Activated effector memory CD4-positive, alpha-beta T cell treated with anti-CD3 and anti-CD28 coated beads, Interleukin-2, amount 50 U/mL, for 16 hours (primary cell): ENCODE measurements at regions not wholly inside any gene's neighbourhood (a gene's known extent, or its start where the extent isn't known, plus 50 kb on each side); places are given as distances from the start of the nearest gene placed in this dataset.

Experiments
- DNase-seq: peaks from one replicate; pipeline ENCODE4 v3.0.0-alpha.2; 2020

DNA sequence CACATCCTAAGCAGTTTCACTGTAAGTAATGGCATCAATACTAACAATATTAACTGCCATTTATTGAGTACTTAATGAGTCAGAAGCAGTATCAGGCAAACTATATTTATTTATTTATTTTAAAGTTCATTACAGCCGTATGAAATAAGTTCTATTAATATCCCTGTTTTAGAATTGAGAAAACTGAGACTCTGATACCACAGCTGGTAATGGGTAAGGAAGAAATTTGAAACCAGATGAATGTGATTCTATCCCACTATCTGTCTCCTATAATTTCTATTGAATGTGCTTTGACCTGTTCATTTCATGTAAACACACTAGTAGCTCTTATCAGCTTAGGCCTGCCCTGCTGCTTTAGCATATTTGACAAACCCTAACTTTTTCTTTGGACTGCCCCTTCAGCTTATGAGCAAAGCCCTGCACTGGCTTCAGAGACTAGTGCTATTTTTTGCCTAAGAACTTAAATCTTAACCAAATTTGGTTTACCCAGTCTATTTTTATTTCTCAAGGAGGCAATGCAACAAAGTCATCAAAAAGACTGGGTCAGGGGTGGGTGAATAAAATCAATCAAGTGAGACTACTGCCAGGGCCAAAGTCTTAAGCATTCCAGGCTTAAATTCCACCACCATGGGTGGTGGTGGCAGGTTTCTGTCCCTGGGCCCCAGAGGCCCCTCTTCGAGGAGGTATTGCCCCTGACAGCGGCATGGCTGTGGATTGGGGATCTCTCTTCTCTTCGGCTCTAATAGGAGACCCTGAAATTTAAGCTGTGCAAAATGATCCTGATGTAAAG is 143.4 kb downstream of the DLEU7 start:
- DNase-seq: no peak

DNA sequence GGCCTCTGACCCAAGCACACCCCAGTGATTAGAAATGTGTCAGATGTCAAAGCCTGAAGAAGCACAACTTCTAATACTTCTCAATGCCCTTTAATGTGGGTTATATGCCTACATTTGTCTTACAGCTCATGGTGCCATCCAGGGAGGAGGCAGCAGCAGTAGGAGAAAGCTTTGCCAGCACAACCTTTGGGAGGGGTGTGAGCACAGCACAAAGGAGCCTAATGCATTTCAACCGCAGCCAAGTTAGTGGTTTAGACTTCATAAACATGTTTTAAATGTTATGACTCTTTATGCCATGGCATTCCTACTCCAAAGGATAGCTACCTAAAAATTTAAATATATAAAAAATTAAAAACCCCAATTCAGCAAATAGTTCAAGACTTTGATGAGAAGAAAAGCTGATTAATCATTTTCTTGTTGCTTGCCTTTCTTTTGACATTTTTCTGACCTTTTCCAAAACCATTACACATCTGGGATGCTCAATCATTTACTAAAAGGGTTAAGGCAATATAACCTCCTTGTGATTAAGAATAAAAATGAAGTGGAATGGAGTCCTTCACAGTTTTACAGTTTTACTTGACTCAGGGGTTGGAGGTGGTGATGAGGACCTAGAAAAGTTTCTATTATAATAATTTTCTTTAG is 142.7 kb downstream of the DLEU7 start:
- DNase-seq: no peak

DNA sequence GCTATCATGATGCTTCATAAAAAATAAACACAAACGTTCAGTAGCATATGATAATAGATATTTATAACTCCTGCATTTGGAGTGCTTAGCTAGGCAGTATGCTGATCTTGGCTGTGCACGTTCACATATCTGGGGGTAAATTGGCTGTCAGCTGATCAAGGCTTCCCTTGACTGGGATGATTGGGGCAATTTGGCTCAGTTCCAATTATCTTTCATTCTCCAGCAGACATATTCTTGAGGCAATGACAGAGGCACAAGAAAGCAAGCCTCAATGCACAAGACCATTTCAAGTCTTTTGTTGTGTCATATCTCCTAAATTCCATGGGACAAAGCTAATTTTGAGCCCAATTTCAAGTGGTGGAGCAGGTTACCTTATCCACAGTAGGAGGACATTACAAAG is 142.0 kb downstream of the DLEU7 start:
- no peak for DNase-seq

DNA sequence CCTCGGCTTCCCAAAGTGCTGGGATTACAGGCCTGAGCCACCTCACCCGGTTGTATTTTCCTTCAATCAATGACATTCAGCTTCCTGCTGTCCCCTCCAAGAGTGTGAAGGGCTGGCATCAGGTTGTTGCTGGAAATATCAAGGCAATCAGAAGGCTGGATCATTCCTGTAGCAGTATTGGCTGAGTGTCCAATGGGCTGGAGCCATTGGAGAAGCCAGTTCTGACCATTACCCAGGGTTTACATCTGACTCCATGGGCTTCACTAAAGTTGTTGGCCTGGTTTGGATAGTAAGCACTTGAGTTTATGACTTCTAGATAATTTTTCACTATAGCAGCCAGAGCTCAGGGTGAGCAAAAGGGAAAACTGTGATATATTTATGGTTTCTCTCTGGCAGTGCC is 137.0 kb downstream of the DLEU7 start:
- DNase-seq: no peak

DNA sequence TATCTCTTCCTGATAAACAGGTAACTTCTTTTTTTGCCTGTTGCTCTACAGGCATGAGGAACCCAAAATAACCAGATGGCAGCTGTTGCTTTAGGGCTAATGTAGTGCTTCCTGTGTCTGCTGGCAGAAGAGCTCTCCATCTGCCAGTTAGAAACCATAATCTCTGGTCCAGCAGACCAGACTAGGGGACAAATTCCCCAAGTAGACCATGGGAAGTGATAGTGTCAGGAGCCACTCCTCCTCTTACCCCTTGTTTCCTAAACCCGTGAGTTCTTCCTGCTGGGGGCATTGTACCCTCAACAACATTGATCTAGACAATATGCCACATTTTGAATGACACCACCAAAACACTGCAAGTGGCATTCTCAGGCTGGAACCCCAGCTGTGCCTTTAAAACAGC is 135.9 kb downstream of the DLEU7 start:
- no peak for DNase-seq

DNA sequence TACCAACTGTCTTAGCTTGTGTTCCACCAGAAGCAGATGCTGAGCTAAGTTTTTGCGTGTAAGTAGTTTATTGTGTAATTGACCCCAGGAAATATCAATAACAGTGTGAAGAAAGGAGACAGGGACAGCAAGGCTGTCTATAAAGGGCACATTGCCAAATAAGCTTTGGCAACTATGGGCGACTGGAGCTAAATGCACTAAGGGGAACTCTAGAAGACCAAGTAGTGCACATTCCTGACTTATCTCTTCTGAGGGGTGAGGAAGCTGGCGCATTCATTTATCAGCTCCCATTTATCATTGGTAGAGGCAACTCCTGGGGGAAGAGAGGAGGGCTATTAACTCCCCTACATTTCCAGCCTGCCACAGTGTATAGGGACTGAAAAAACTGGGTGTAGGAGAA is 135.0 kb downstream of the DLEU7 start:
- no peak for DNase-seq

DNA sequence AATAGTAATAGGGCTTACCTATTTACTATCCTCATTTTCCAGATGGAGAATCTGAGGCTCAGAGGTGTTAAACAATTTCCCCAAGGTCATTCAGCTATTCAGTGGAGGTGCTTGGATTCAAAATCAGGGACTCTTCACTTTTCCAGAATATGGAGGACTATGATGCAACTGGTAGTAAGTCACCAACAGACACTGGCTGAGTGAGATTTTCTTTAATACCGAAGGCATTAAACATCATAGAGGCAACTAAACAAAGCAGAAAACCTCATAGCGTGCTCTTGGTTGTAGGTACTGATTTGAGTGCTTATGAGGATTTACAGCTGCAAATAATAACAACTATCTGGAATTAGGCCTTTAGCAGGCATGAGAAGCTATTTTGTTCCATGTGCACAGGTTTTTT is 134.4 kb downstream of the DLEU7 start:
- DNase-seq: no peak

DNA sequence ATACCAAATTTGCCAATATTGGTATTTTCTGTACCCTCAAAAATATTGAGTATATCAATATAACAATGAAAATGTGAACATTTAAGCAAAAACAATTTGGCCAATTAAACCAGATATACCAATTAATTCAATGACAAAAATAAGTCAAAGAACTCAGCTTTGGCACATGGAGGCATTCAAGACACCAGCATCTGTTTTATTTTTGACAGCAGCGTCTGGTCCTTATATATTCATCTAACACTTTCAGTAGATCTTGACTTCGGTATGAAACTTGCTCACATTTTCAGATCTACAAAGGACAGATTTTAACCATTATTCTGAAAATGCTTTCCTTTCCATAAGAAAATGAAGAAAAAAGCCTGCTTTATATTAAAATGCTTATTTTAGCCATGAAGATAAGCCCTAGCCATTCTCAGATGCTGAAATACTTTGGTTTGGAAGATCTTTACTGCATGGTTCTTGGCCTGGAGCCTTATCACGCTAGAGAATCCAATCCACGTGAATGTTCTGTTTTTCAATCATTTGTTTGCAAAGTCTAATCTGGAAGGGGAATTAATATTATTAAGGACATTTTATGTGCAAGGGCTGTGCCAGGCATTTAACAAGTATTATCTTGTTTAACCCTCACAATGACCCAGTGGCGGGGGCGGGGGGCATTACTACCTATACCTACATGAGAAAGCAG is 132.2 kb downstream of the DLEU7 start:
- no peak for DNase-seq

DNA sequence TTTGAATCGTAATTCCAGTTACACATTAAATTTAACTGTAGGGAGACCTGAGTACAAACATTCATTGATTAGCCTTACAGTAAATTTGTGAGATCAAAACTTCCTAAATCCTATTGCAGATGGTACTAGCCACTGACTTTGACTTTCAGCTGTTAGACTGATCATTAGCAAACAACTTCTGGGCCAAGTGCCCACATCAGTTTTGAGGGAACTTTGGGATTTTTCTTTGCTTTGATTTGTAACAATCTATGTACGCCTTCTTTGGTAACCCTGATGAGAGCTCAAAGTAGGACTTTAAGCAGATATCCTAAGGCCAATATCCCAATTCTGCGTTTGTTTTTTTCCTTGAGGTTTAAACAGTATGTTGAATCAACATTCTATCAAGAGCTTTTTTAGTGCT is 131.5 kb downstream of the DLEU7 start:
- DNase-seq: no peak

DNA sequence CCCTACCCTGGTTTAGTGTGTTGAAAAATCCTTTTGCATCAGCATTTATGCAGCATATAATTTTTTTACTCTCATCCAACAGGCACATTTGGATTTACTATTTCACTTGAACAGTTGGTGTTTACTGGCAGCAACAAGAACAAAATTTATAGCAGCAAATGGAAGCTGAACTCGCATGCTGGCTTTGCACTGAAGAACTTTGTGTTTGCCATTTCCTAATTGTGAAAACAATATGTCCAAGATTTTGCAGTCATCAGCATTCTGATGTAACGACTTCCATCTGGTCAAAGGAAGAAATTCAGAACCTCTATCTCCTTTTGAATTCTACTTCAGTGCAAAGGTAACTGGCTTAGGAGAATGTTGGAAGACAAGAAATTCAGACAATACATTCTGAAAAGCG is 131.0 kb downstream of the DLEU7 start:
- DNase-seq: no peak

DNA sequence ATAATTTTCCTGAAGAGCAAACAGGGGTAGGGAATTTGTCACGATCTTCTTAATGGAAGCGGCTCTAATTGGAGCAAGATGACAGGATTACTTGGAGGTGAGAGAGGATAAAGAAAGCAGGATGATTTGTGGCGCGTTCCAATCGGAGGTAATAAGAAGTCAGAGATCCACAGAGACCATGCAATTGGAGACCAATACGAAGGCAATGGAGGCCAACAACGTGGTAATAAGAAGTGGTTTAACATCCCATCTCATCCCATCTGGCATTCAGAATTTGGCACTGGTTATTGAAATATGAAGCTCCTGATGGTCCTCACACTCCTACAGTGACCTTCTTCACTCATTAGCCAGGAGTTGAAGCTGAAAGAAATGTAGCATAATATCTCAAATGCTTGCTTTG is 130.6 kb downstream of the DLEU7 start:
- DNase-seq: no peak

DNA sequence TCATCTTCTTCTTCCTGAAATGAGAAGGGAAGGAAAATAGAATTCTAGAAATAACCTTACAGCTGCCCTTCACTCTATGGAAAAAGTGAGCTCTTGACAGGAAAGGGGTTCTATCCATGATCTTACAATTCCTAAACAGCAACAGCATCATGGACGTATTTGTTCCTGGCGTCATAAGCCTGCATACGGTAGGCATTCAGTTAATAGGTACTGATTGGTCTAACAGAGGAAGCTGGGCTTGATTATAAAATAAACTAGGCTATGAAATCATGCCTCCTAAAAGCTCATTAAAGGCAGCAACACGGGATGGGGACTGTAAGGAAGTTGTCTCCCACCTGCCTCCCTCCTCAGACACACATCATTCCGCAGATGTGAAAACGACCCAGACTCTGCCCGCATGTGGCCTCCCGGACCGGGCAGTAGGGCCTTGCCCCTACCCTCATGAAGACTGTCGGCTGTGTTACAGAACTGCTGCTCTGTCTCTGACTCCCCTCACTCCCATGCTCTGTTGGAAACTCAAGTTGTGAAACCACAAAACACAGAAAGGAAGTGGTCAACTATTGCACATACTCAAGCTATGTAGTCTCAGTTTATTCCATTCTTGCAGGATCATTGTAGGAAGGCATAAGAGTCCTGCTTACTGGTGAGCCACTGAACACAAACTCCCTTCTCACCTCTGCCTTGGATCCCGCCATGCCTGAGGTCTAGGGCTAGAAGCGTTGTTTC is 129.8 kb downstream of the DLEU7 start:
- DNase-seq: no peak

DNA sequence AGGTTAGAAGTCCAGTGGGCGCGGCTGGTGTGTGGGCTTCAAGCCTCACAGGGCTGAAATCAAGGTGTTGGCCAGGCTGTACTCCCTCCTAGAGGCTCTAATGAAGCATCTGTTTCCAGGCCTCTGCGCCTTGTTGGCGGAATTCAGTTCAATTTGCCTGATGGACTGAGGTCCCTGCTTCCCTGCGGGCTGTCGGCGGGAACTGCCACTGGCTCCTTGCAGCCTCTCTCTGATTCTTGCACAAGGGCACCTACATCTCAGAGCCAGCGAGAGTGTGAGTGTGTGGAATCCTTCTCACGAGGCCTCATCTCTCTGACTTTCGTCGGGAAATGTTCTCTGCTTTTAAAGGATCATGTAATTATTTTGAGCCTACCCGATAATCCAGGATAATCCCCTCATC is 128.6 kb downstream of the DLEU7 start:
- no peak for DNase-seq

DNA sequence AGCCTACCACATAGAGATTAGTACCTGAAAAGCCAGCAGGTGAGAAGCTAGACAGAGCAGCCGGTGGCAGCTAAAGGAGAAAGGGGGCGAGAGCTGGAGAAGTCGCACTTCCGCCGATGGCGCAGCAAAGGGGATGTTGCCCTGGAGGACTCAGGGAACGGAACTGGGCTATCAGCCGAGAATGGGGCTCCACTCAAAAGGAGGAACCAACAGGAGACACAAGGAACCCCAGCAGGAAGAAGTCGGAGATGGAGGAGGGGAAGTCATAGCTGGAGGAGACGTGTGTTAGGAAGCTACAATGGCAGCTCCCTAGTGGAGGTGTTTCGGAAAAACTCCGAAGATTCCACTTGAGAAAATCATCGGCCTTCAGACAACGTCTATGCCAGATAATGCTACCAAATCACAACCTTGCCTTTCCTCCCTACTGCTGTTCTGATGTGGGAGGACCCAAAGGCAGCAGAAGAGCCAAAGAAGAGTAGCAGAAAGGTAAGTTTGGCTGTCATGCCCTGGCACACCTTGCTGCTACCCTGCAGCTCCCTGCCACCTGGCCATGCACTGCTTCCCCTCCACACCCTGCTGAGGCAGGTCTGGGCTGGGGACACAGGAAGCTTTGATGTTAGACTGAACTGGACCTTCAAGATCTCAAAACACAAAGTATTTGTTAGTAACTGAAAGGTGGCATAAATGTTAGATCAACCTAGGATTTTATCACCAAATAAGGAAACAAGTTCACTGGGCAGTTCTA is 127.9 kb downstream of the DLEU7 start:
- DNase-seq: no peak

DNA sequence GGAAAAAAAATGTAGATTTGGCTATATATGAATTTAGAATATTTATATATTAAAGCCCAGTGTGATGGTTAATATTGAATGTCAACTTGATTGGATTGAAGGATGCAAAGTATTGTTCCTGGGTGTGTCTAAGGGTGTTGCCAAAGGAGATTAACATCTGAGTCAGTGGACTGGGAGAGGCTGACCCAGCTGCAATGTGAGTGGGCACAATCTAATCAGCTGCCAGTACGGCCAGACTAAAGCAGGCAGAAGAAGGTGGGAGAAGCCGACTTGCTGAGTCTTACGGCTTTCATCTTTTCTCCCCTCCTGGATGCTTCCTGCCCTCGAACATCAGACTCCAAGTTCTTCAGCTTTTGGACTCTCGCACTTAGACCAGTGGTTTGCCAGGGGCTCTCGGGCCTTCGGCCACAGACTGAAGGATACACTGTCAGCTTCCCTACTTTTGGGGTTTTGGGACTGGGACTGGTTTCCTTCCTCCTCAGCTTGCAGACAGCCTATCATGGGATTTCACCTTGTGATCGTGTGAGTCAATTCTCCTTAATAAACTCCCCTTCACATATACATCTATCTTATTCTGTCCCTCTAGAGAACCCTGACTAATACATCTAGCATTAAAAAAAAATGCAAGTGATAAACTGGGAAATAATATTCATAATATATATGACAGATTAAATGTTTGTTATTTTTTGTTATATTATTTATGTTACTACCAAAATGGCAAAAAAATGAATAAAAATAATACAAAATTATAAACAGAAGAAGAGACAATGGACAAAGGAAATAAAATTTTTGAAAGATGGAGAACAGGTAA is 122.4 kb downstream of the DLEU7 start:
- DNase-seq: no peak

DNA sequence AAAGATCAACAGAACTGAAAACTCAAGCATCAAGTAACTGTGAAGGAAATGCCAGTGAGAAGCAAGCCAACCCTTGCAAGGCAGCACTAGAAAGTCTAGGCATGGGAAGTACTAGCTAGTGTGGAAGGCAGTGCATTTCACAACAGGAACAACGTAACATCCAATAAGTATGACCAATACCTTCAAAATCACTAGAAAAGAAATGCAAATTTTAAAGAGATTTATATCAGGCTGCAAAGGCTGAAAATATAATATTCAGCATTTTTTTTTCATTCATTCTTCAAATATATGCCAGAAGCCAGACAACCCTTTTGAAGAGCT is 121.9 kb downstream of the DLEU7 start:
- no peak for DNase-seq

DNA sequence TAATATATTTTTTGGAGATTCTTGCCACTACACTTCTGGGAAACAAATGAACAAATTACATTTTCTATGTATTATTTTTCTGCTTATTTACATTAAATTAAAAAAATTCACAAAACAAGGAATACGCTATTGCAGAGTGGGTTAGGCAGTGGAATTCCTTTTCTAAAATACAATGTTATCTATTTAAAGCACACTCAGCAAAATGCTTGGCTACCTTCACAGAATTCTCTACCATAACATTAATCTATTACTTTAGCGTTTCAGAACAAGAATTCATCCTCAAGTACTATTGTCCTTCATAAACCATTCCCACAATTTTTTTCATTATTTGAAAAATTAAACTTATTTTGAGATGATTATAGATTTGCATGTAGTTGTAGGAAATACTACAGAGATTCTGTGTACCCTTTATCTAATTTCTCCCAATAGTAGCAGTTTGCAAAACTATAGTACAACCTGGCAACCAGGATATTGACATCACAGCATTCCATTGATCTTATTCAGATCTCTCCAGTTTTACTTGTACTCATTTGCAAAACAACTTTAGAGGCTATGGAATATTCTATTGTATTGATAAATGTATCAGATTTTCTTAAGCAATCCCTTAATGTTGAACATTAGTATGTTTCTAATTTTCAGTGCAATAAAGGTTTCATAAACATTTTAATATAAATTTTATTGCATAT is 120.9 kb downstream of the DLEU7 start:
- no peak for DNase-seq

DNA sequence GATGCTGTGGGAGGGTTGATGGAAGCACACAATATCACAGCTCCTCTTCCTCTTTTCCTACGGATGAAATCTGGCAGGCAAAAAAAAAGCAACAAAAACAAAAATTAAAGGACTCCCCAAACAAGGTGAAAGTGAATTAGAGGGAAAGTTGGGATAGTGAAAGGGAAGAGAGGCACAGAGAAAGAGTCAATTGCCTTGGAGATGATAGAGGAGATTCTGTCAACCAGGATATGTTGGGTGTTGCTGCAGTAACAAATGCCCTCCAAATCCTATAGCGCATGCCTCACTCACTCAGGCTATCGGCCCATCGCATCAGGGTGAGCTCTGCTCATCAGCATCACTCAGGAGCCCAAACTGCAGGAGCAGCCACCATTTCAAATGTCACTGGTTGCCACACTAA is 119.1 kb downstream of the DLEU7 start:
- no peak for DNase-seq

DNA sequence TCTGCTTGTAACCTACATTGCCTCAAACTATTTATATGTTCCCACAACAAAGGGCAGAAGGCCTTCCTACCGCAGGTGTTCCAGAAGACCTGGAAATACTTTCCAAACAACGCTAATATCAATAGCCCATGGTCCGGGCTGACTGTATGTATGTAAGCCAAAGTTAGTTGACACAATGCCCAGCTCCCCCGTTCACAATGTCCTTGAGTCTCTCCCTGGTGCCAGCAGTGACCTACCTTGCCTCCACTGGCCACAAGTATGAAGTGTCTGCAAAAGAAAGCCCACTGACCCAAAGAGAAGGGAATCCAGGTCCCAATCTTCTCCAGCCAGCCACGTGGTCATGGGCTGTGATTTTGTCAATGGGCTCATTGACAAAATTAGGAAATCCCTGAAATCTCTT is 118.6 kb downstream of the DLEU7 start:
- no peak for DNase-seq

DNA sequence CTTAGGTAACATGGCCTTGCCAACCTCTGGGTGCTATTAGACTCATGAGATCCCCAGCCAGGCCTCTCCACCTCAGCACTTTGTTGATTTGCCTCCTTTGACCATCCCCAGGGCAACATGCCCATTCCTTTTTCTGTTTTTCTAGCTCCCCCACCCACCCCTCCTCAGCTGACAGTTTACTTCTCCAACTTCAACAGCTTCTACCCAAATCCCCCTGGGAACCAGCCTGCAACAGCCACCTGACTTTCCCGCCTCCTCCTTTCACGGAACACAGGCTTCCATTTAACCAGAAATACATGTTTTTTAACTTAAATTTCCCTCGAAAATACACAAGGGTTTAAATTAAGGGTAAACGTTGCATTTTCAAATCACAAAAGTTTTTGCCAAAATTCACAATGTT is 117.3 kb downstream of the DLEU7 start:
- DNase-seq: no peak

DNA sequence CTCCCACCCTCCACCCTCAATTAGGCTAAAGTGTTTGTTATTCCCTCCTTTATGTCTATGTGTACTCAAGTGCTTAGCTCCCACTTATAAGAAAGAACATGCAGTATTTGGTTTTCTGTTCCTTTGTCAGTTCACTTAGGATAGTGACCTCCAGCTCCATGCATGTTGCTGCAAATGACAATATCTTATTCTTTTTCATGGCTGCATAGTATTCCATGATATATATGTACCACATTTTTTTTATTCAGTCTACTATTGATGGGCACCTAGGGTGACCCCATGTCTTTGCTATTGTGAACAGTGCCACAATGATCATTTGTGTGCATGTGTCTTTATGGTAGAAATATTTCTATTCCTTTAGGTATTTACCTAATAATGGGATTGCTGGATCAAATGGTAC is 114.3 kb downstream of the DLEU7 start:
- DNase-seq: no peak
